ENCODE measurements at regions not wholly inside any gene's neighbourhood (a gene's known extent, or its start where the extent isn't known, plus 50 kb on each side); places are given as distances from the start of the nearest gene placed in this dataset.

DNA sequence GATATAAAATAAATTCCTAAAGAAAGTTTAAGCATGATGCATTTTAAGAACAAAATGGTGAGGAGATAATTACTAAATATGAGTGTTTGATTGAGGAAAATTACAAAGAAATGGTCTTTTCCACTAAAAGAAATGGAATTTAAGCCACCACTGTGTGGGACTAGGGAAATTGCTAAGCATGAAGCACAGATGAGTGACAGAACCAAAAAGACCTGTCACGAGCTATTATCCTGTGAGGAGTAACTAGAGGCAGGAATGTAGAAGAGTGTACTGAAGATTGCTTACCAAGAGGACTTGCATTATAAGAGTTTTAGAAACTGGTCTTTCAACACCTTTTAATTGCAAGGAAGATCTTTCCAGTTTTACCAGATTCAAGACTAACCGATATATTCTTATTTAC is 193.6 kb upstream of the PRR16 start:
- DNase-seq: no peak
- whole genome bisulfite sequencing (ENCODE audit: insufficient coverage): no CpG with 5 or more reads among the region's 2 CpGs
- H3K27ac Mint-ChIP-seq: no peak overlapping the region
- Histone ChIP-seq H3K9ac (ENCODE audit: insufficient read depth, low read length, poor library complexity, severe bottlenecking) (no peak overlapping the region), H2AFZ (ENCODE audit: insufficient read depth, low read depth, low read length, poor library complexity, severe bottlenecking) (no peak overlapping the region), H4K20me1 (ENCODE audit: insufficient read depth, low read length) (no peaks in the 10 kb centered on the region), H3K4me2 (replicated peaks; ENCODE audit: extremely low read depth, low read length, poor library complexity, severe bottlenecking) (no peak overlapping the region), H3K9me3 (replicated peaks in 1 of 2; ENCODE audit: control insufficient read depth in 1 of 2, insufficient read depth in 1 of 2, low read length in 2 of 2) (no peaks in the 10 kb centered on the region), H3K79me2 (ENCODE audit: insufficient read depth, low read length) (no peaks in the 10 kb centered on the region), H3K27me3 (ENCODE audit: control insufficient read depth in 2 of 2, insufficient read depth in 2 of 2, low read length in 2 of 2) (no peaks in the 10 kb centered on the region), H3K27ac (ENCODE audit: low read depth in 1 of 2, low read length in 2 of 2) (no peak overlapping the region), H3K4me3 (replicated peaks in 1 of 3; ENCODE audit: low read depth in 2 of 3, low read length in 3 of 3) (no peak overlapping the region), H3K4me1 (ENCODE audit: control insufficient read depth in 1 of 2, insufficient read depth in 2 of 2, low read length in 2 of 2) (no peaks in the 10 kb centered on the region), H3K36me3 (replicated peaks in 1 of 2; ENCODE audit: control insufficient read depth in 1 of 2, insufficient read depth in 2 of 2, low read length in 2 of 2) (no peaks in the 10 kb centered on the region)
- H3K27me3 Mint-ChIP-seq (ENCODE audit: low read depth in 3 of 3): no peaks in the 10 kb centered on the region
- peaks cover 7 to 15% (median 9%) of the 10 kb centered on the region in 7 donors for H3K9me3 Mint-ChIP-seq
- no peak overlapping the region for H3K4me3 Mint-ChIP-seq
- TF ChIP-seq, protein P1, sequence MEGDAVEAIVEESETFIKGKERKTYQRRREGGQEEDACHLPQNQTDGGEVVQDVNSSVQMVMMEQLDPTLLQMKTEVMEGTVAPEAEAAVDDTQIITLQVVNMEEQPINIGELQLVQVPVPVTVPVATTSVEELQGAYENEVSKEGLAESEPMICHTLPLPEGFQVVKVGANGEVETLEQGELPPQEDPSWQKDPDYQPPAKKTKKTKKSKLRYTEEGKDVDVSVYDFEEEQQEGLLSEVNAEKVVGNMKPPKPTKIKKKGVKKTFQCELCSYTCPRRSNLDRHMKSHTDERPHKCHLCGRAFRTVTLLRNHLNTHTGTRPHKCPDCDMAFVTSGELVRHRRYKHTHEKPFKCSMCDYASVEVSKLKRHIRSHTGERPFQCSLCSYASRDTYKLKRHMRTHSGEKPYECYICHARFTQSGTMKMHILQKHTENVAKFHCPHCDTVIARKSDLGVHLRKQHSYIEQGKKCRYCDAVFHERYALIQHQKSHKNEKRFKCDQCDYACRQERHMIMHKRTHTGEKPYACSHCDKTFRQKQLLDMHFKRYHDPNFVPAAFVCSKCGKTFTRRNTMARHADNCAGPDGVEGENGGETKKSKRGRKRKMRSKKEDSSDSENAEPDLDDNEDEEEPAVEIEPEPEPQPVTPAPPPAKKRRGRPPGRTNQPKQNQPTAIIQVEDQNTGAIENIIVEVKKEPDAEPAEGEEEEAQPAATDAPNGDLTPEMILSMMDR (IDR thresholded peaks at IDR 0.05): no peak
- H3K36me3 Mint-ChIP-seq: no peaks in the 10 kb centered on the region
- intact Hi-C loops (cut with micrococcal nuclease): no loop called here
- no peaks in the 10 kb centered on the region for H3K4me1 Mint-ChIP-seq

DNA sequence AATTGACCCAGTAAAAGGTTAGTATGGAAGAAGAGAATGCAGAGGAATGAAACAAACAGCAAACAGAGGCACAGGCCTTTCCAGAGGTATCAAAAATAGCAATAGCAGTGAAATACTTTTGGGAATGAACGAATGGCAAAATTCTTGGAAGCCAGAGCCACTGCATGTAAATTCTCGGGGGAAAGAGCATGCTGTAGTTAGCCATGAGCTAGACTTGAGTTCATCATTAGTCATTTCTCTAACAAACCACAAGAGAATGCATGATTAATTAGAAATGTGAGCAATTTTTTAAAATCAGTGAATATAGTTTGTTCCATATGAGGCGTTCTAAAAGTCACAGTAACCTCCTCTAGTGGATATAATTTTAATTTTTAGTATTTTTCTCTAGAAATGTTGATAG is 170.3 kb upstream of the PRR16 start:
- Histone ChIP-seq H3K4me1 (ENCODE audit: control insufficient read depth in 1 of 2, insufficient read depth in 2 of 2, low read length in 2 of 2) (no peaks in the 10 kb centered on the region), H3K27me3 (ENCODE audit: control insufficient read depth in 2 of 2, insufficient read depth in 2 of 2, low read length in 2 of 2) (no peaks in the 10 kb centered on the region), H3K4me3 (replicated peaks in 1 of 3; ENCODE audit: low read depth in 2 of 3, low read length in 3 of 3) (no peak overlapping the region), H3K9ac (ENCODE audit: insufficient read depth, low read length, poor library complexity, severe bottlenecking) (no peak overlapping the region), H3K27ac (ENCODE audit: low read depth in 1 of 2, low read length in 2 of 2) (no peak overlapping the region), H3K9me3 (replicated peaks in 1 of 2; ENCODE audit: control insufficient read depth in 1 of 2, insufficient read depth in 1 of 2, low read length in 2 of 2) (no peaks in the 10 kb centered on the region), H2AFZ (ENCODE audit: insufficient read depth, low read depth, low read length, poor library complexity, severe bottlenecking) (no peak overlapping the region), H3K4me2 (replicated peaks; ENCODE audit: extremely low read depth, low read length, poor library complexity, severe bottlenecking) (no peak overlapping the region), H3K79me2 (ENCODE audit: insufficient read depth, low read length) (no peaks in the 10 kb centered on the region), H4K20me1 (ENCODE audit: insufficient read depth, low read length) (no peaks in the 10 kb centered on the region), H3K36me3 (replicated peaks in 1 of 2; ENCODE audit: control insufficient read depth in 1 of 2, insufficient read depth in 2 of 2, low read length in 2 of 2) (no peaks in the 10 kb centered on the region)
- TF ChIP-seq, protein P1 (IDR thresholded peaks at IDR 0.05): no peak
- Mint-ChIP-seq H3K36me3 (no peaks in the 10 kb centered on the region), H3K27me3 (ENCODE audit: low read depth in 3 of 3) (no peaks in the 10 kb centered on the region), H3K4me3 (no peak overlapping the region), H3K27ac (peak overlapping the region in 1 of 7 donors; percentile 4), H3K9me3 (no peaks in the 10 kb centered on the region), H3K4me1 (no peaks in the 10 kb centered on the region)
- intact Hi-C loops (cut with micrococcal nuclease): no loop called here
- no CpG with 5 or more reads among the region's 3 CpGs for WGBS (ENCODE audit: insufficient coverage)
- no peak for DNase-seq
